Vagina (tissue), 2 donors: ENCODE measurements at regions not wholly inside any gene's neighbourhood (a gene's known extent, or its start where the extent isn't known, plus 50 kb on each side); places are given as distances from the start of the nearest gene placed in this dataset.

Source experiments
- CTCF ChIP-seq, 3 experiments: fragments of 450-650 bp in 2 of 3; fragments of 200-600 bp in 1 of 3; sonication (generic) in 1 of 3; IDR thresholded peaks; one replicate each; pipeline ENCODE4 v1.5.1; 2017 to 2019; ENCODE audit warnings: antibody characterized with exemption in 3 of 3, mild to moderate bottlenecking in 2 of 3, moderate library complexity in 2 of 3
- POLR2A ChIP-seq, 2 donors: fragments of 450-650 bp; IDR thresholded peaks; one replicate each; pipeline ENCODE4 v1.6.1; 2017; ENCODE audit warnings: antibody characterized with exemption in 2 of 2, mild to moderate bottlenecking in 2 of 2, moderate library complexity in 2 of 2
- POLR2AphosphoS5 ChIP-seq, 2 donors: sonication (generic); formaldehyde crosslinking; IDR thresholded peaks; one replicate each; pipeline ENCODE4 v1.9.0; 2017; ENCODE audit warnings: antibody characterized with exemption in 2 of 2, mild to moderate bottlenecking in 2 of 2, low read depth in 1 of 2; ENCODE audit not compliant: insufficient read depth in 1 of 2

GRCh38 chr2:136375017-136375901, 257.3 kb upstream of the CXCR4 start:
- TF ChIP-seq CTCF (IDR thresholded peaks at IDR 0.05), result no peak
- TF ChIP-seq POLR2A (IDR thresholded peaks at IDR 0.05), result no peak
- TF ChIP-seq POLR2AphosphoS5 (IDR thresholded peaks at IDR 0.05; ENCODE audit: insufficient read depth in 1 of 2, low read depth in 1 of 2), result no peak
